H9 (cell line): ENCODE measurements at regions not wholly inside any gene's neighbourhood (a gene's known extent, or its start where the extent isn't known, plus 50 kb on each side); places are given as distances from the start of the nearest gene placed in this dataset.

ENCODE experiments used
- DNase-seq: peaks from one replicate; pipeline ENCODE4 v3.0.0-alpha.2; 2017
- H2AFZ ChIP-seq: one replicate; pipeline ENCODE4 v1.6.1; 2013; ENCODE audit warnings: mild to moderate bottlenecking, low read length, control low read depth, moderate library complexity
- H2AK5ac ChIP-seq: 2 replicates; pipeline ENCODE4 v1.6.1; 2013; ENCODE audit warnings: low read length, control low read depth, mixed read lengths; ENCODE audit not compliant: insufficient read length
- H2BK120ac ChIP-seq: one replicate; pipeline ENCODE4 v1.6.1; 2013; ENCODE audit warnings: low read depth, mild to moderate bottlenecking, low read length, control low read depth, inconsistent platforms; ENCODE audit not compliant: poor library complexity, severe bottlenecking
- H2BK12ac ChIP-seq: 2 replicates; pipeline ENCODE4 v1.6.1; 2013; ENCODE audit warnings: low read length, control low read depth, mixed read lengths, low read depth; ENCODE audit not compliant: insufficient read length
- H2BK15ac ChIP-seq: 2 replicates; pipeline ENCODE4 v1.6.1; 2013; ENCODE audit warnings: low read depth, low read length, control low read depth
- H2BK20ac ChIP-seq: one replicate; pipeline ENCODE4 v1.6.1; 2013; ENCODE audit warnings: low read depth, mild to moderate bottlenecking, low read length, control low read depth, inconsistent platforms; ENCODE audit not compliant: poor library complexity, severe bottlenecking
- H2BK5ac ChIP-seq: 2 replicates; pipeline ENCODE4 v1.6.1; 2013; ENCODE audit warnings: low read length, control low read depth, mixed read lengths; ENCODE audit not compliant: insufficient read length
- H3K14ac ChIP-seq: 2 replicates; pipeline ENCODE4 v1.6.1; 2013; ENCODE audit warnings: low read length, control low read depth; ENCODE audit not compliant: insufficient read depth
- H3K18ac ChIP-seq: 2 replicates; pipeline ENCODE4 v1.6.1; 2013; ENCODE audit warnings: low read depth, mild to moderate bottlenecking, mixed read lengths, low read length, control low read depth; ENCODE audit not compliant: insufficient read length
- H3K23ac ChIP-seq: 2 replicates; pipeline ENCODE4 v1.6.1; 2013; ENCODE audit warnings: low read length, control low read depth, mixed read lengths, low read depth; ENCODE audit not compliant: insufficient read length
- H3K23me2 ChIP-seq: 2 replicates; pipeline ENCODE4 v1.6.1; 2013; ENCODE audit warnings: low read depth, mild to moderate bottlenecking, mixed read lengths, low read length, control low read depth; ENCODE audit not compliant: insufficient read length, poor library complexity, severe bottlenecking
- H3K27ac ChIP-seq: 2 replicates; pipeline ENCODE4 v1.5.1; 2013; ENCODE audit warnings: low read length, control low read depth, mixed read lengths, low read depth; ENCODE audit not compliant: insufficient read length
- H3K27me3 ChIP-seq: 2 replicates; pipeline ENCODE4 v1.6.1; 2013; ENCODE audit warnings: low read length, control low read depth, inconsistent platforms; ENCODE audit not compliant: insufficient read depth
- H3K4ac ChIP-seq: 2 replicates; pipeline ENCODE4 v1.6.1; 2013; ENCODE audit warnings: low read depth, mild to moderate bottlenecking, control low read depth, inconsistent platforms, low read length, moderate library complexity
- H3K4me1 ChIP-seq: 2 replicates; pipeline ENCODE4 v1.6.1; 2013; ENCODE audit warnings: low read length, control low read depth, inconsistent platforms; ENCODE audit not compliant: insufficient read depth
- H3K4me2 ChIP-seq: 2 replicates; pipeline ENCODE4 v1.6.1; 2013; ENCODE audit warnings: low read length, control low read depth, mixed read lengths; ENCODE audit not compliant: insufficient read length, insufficient read depth
- H3K56ac ChIP-seq: 2 replicates; pipeline ENCODE4 v1.6.1; 2013; ENCODE audit warnings: low read depth, mild to moderate bottlenecking, mixed read lengths, low read length, control low read depth; ENCODE audit not compliant: insufficient read length
- H3K79me1 ChIP-seq: 2 replicates; pipeline ENCODE4 v1.6.1; 2013; ENCODE audit warnings: low read depth, mild to moderate bottlenecking, moderate library complexity, low read length, control low read depth, inconsistent platforms; ENCODE audit not compliant: insufficient read depth, poor library complexity, severe bottlenecking
- H3K79me2 ChIP-seq: 2 replicates; pipeline ENCODE4 v1.6.1; 2013; ENCODE audit warnings: low read length, control low read depth, inconsistent platforms; ENCODE audit not compliant: insufficient read depth
- H3K9ac ChIP-seq: 2 replicates; pipeline ENCODE4 v1.6.1; 2013; ENCODE audit warnings: low read length, control low read depth, mixed read lengths; ENCODE audit not compliant: insufficient read length; ENCODE audit errors: extremely low read depth
- H3K9me3 ChIP-seq: one replicate; pipeline ENCODE4 v1.6.1; 2013; ENCODE audit warnings: low read depth, low read length, inconsistent platforms; ENCODE audit not compliant: control insufficient read depth
- H3T11ph ChIP-seq: one replicate; pipeline ENCODE4 v1.6.1; 2013; ENCODE audit warnings: mild to moderate bottlenecking, low read length, control low read depth, inconsistent platforms
- H4K20me1 ChIP-seq: one replicate; pipeline ENCODE4 v1.6.1; 2013; ENCODE audit not compliant: control insufficient read depth, insufficient read length, insufficient read depth
- H4K5ac ChIP-seq: 2 replicates; pipeline ENCODE4 v1.6.1; 2013; ENCODE audit warnings: low read depth, mild to moderate bottlenecking, mixed read lengths, low read length, control low read depth; ENCODE audit not compliant: insufficient read length
- H4K8ac ChIP-seq: replicated peaks from 2 replicates; pipeline ENCODE4 v1.6.1; 2013; ENCODE audit warnings: low read length, control low read depth, mixed read lengths, low read depth; ENCODE audit not compliant: insufficient read length
- H4K91ac ChIP-seq: 2 replicates; pipeline ENCODE4 v1.6.1; 2013; ENCODE audit warnings: low read depth, mild to moderate bottlenecking, moderate library complexity, mixed read lengths, low read length, control low read depth; ENCODE audit not compliant: insufficient read length
- H3K27ac Mint-ChIP-seq, 3 experiments: 2 replicates in 2 of 3; 3 replicates in 1 of 3; pipeline ENCODE4 v1.8.0; 2020 to 2021; ENCODE audit warnings: mixed read lengths in 3 of 3, mild to moderate bottlenecking in 1 of 3, moderate library complexity in 1 of 3
- H3K27me3 Mint-ChIP-seq: 2 replicates; pipeline ENCODE4 v1.8.0; 2021; ENCODE audit warnings: low read depth, mild to moderate bottlenecking, moderate library complexity, mixed read lengths
- H3K36me3 Mint-ChIP-seq, 3 experiments: 2 replicates in 2 of 3; 3 replicates in 1 of 3; pipeline ENCODE4 v1.8.0; 2020 to 2021; ENCODE audit warnings: low read depth in 3 of 3, mixed read lengths in 3 of 3; ENCODE audit not compliant: insufficient read depth in 1 of 3
- H3K4me1 Mint-ChIP-seq, 2 experiments: 2 replicates each; pipeline ENCODE4 v1.8.0; 2020; ENCODE audit warnings: mixed read lengths in 2 of 2
- H3K4me3 Mint-ChIP-seq, 2 experiments: 2 replicates in 1 of 2; 3 replicates in 1 of 2; pipeline ENCODE4 v1.8.0; 2020 to 2021; ENCODE audit warnings: mild to moderate bottlenecking in 2 of 2, mixed read lengths in 2 of 2, moderate library complexity in 1 of 2
- H3K9me3 Mint-ChIP-seq, 2 experiments: 2 replicates in 1 of 2; 3 replicates in 1 of 2; pipeline ENCODE4 v1.8.0; 2020; ENCODE audit warnings: mild to moderate bottlenecking in 2 of 2, mixed read lengths in 2 of 2, moderate library complexity in 1 of 2
- CTCF ChIP-seq: fragments of 200-600 bp; sonication (generic); conservative IDR thresholded peaks from 3 replicates; pipeline ENCODE4 v1.8.0; 2021; ENCODE audit warnings: antibody characterized with exemption, mild to moderate bottlenecking
- WGBS: extraction: QIAGEN DNeasy Blood & Tissue Kit; methylation state at CpG from one replicate; pipeline ENCODE4 v1.1.7; 2013; ENCODE audit warnings: missing lambda C conversion rate, low lambda C conversion rate, mixed read lengths; ENCODE audit not compliant: insufficient read length; ENCODE audit errors: extremely low coverage; 5-methylcytosine and 5-hydroxymethylcytosine counted together

DNA sequence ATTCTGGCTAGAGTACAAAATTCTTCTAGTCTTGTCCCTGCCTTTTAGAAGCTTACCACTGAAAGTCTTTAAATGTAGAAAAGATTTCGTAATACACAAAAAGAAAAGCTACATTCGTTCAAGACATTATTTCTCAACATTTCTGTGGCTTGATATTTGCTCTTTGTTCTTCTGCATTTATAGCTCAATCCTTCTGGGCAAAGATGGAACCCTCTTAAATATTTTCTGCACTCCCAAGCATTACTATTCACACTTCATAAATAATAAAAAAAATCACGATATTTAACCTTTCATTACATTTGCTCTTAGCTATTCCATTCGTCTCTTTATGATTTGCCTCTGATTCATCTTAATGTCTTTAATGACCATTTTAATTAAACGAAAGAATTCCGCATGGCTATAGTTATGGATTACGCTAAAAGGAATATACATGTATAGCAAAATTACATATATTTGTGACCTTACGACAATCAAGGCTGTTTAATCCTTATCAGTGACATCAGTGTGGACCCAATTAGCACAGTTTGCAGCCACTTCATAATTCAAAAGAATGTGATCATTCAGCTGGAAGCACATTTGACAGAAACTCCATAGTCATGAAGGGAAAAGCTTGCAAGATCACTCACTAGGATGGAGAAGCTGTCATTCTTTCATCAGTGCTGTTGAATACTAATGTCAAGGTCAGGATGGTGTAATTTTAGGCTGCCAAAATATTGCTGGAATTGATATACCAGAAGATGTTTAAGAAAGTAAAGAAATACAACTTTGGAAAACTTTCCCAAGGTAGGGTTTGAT, 1075.0 kb upstream of the TENM3 start:
- H2AK5ac ChIP-seq = no peak overlapping the region
- no peak for TF ChIP-seq CTCF
- H2BK5ac ChIP-seq = no peak overlapping the region
- no peak overlapping the region for H2AFZ ChIP-seq
- no peak overlapping the region for H3K4me2 ChIP-seq
- no peak overlapping the region for H3K4me3 Mint-ChIP-seq
- no peak overlapping the region for H3K14ac ChIP-seq
- no peak overlapping the region for H3K9ac ChIP-seq
- no peak overlapping the region for H3K23ac ChIP-seq
- H2BK15ac ChIP-seq = no peak overlapping the region; the same call in 1 of the 2 replicates
- H3K18ac ChIP-seq = no peak overlapping the region
- H2BK20ac ChIP-seq = no peak overlapping the region
- H3K27me3 Mint-ChIP-seq = peaks cover 73% of the 10 kb centered on the region
- H4K20me1 ChIP-seq = no peaks in the 10 kb centered on the region
- H3K9me3 ChIP-seq = no peaks in the 10 kb centered on the region
- H3K27ac Mint-ChIP-seq = no peak overlapping the region
- peaks cover 28 to 31% of the 10 kb centered on the region in 2 experiments for H3K4me1 Mint-ChIP-seq
- no peak overlapping the region for H3T11ph ChIP-seq
- no peaks in the 10 kb centered on the region; a peak in 2 of 5 replicates for H3K9me3 Mint-ChIP-seq
- 100% methylated on average over 2 of the region's 8 CpGs for WGBS
- no peak overlapping the region for H4K8ac ChIP-seq
- no peak overlapping the region for H2BK120ac ChIP-seq
- H3K56ac ChIP-seq = no peak overlapping the region
- H2BK12ac ChIP-seq = no peak overlapping the region
- no peak overlapping the region for H3K27ac ChIP-seq
- no peaks in the 10 kb centered on the region for H3K79me2 ChIP-seq
- no peak overlapping the region for H4K5ac ChIP-seq
- no peaks in the 10 kb centered on the region; a peak in 1 of 7 replicates for H3K36me3 Mint-ChIP-seq
- H3K23me2 ChIP-seq = no peaks in the 10 kb centered on the region
- H4K91ac ChIP-seq = no peak overlapping the region
- H3K4me1 ChIP-seq = peaks cover 4% of the 10 kb centered on the region; the same call in 1 of the 2 replicates
- H3K27me3 ChIP-seq = peaks cover 5% of the 10 kb centered on the region; the same call in 1 of the 2 replicates
- no peak for DNase-seq
- no peaks in the 10 kb centered on the region for H3K79me1 ChIP-seq
- no peak overlapping the region for H3K4ac ChIP-seq
